HEK293 (cell line): ENCODE measurements at regions not wholly inside any gene's neighbourhood (a gene's known extent, or its start where the extent isn't known, plus 50 kb on each side); places are given as distances from the start of the nearest gene placed in this dataset.
"Not testable (repeated sequence)": the region's sequence is repeated elsewhere in the genome, so short reads cannot be mapped to it uniquely, and the experiment has no call there.

Source experiments
- CTCF ChIA-PET: fragments of 350-600 bp; formaldehyde crosslinking; extraction: SDS; loops from one replicate; lab custom pipeline; 2021; ENCODE audit warnings: antibody characterized with exemption; lab: Yijun Ruan, JAX
- POLR2A ChIA-PET: fragments of 300-600 bp; formaldehyde crosslinking; extraction: SDS; loops from one replicate; lab custom pipeline; 2020; ENCODE audit warnings: antibody characterized with exemption, inconsistent platforms; lab: Yijun Ruan, JAX
- H3K27ac ChIP-seq: fragments of 200-500 bp; sonication (Bioruptor generic); 2 replicates; pipeline ENCODE4 v1.5.1; 2014; ENCODE audit warnings: low read depth, low read length, control low read depth, inconsistent platforms; ENCODE audit errors: extremely low read depth
- H3K36me3 ChIP-seq, 2 experiments: fragments of 200-500 bp in 1 of 2; sonication (Bioruptor generic) in 1 of 2; 1 replicate in 1 of 2; 2 replicates in 1 of 2; pipeline ENCODE4 v1.5.1; 2014 to 2017; ENCODE audit warnings: inconsistent platforms in 2 of 2, low read length in 2 of 2; ENCODE audit not compliant: control insufficient read depth in 2 of 2, insufficient read depth in 1 of 2
- H3K4me1 ChIP-seq: fragments of 200-500 bp; sonication (Bioruptor generic); 2 replicates; pipeline ENCODE4 v1.5.1; 2014; ENCODE audit warnings: mild to moderate bottlenecking, low read length, inconsistent platforms; ENCODE audit not compliant: control insufficient read depth, insufficient read depth
- H3K4me3 ChIP-seq: 2 replicates; pipeline ENCODE4 v1.5.1; 2011; ENCODE audit warnings: low read depth, mild to moderate bottlenecking, control low read depth, low read length, moderate library complexity
- H3K9me3 ChIP-seq: fragments of 200-500 bp; sonication (Bioruptor generic); 2 replicates; pipeline ENCODE4 v1.5.1; 2014; ENCODE audit warnings: low read depth, low read length, inconsistent platforms; ENCODE audit not compliant: control insufficient read depth, insufficient read depth
- HIC1 ChIP-seq: fragments of 450-650 bp; formaldehyde crosslinking; IDR thresholded peaks from 2 replicates; pipeline ENCODE4 v1.5.1; 2016; ENCODE audit warnings: missing biosample characterization, missing genetic modification characterization
- INSM2 ChIP-seq: fragments of 450-650 bp; formaldehyde crosslinking; IDR thresholded peaks from 2 replicates; pipeline ENCODE4 v1.5.1; 2016; ENCODE audit warnings: missing biosample characterization, missing genetic modification characterization
- KLF7 ChIP-seq: fragments of 450-650 bp; formaldehyde crosslinking; IDR thresholded peaks from 2 replicates; pipeline ENCODE4 v1.5.1; 2016; ENCODE audit warnings: missing biosample characterization, missing genetic modification characterization, borderline replicate concordance
- OSR2 ChIP-seq: fragments of 450-650 bp; formaldehyde crosslinking; IDR thresholded peaks from 2 replicates; pipeline ENCODE4 v1.5.1; 2016; ENCODE audit warnings: missing biosample characterization, missing genetic modification characterization
- PBX3 ChIP-seq: sonication (generic); formaldehyde crosslinking; IDR thresholded peaks from 2 replicates; pipeline ENCODE4 v1.8.1; 2022; ENCODE audit warnings: mild to moderate bottlenecking, moderate library complexity, missing genetic modification reagents
- PRDM1 ChIP-seq: fragments of 450-650 bp; formaldehyde crosslinking; IDR thresholded peaks from 2 replicates; pipeline ENCODE4; 2016; ENCODE audit warnings: missing biosample characterization, missing genetic modification characterization
- REST ChIP-seq: fragments of 450-650 bp; formaldehyde crosslinking; IDR thresholded peaks from 2 replicates; pipeline ENCODE4 v1.5.1; 2016; ENCODE audit warnings: missing biosample characterization, missing genetic modification characterization
- ZBTB8A ChIP-seq: fragments of 450-650 bp; formaldehyde crosslinking; IDR thresholded peaks from 2 replicates; pipeline ENCODE4 v1.5.1; 2016; ENCODE audit warnings: missing biosample characterization, missing genetic modification characterization
- ZFP41 ChIP-seq: fragments of 450-650 bp; formaldehyde crosslinking; IDR thresholded peaks from 2 replicates; pipeline ENCODE4 v1.5.1; 2016; ENCODE audit warnings: missing biosample characterization, missing genetic modification characterization, borderline replicate concordance
- ZFP69B ChIP-seq: fragments of 450-650 bp; formaldehyde crosslinking; IDR thresholded peaks from 2 replicates; pipeline ENCODE4 v1.5.1; 2016; ENCODE audit warnings: missing biosample characterization, missing genetic modification characterization
- ZNF146 ChIP-seq: fragments of 450-650 bp; formaldehyde crosslinking; IDR thresholded peaks from 2 replicates; pipeline ENCODE4 v1.5.1; 2016; ENCODE audit warnings: missing biosample characterization, missing genetic modification characterization
- ZNF16 ChIP-seq: fragments of 450-650 bp; formaldehyde crosslinking; IDR thresholded peaks from 2 replicates; pipeline ENCODE4 v1.5.1; 2016; ENCODE audit warnings: low read depth, missing biosample characterization, missing genetic modification characterization
- ZNF280C ChIP-seq: fragments of 450-650 bp; formaldehyde crosslinking; IDR thresholded peaks from 2 replicates; pipeline ENCODE4 v1.5.1; 2016; ENCODE audit warnings: missing biosample characterization, missing genetic modification characterization
- ZNF394 ChIP-seq: fragments of 450-650 bp; formaldehyde crosslinking; IDR thresholded peaks from 2 replicates; pipeline ENCODE4 v1.5.1; 2016; ENCODE audit warnings: missing biosample characterization, missing genetic modification characterization, mild to moderate bottlenecking, moderate library complexity, borderline replicate concordance
- ZNF48 ChIP-seq: fragments of 450-650 bp; formaldehyde crosslinking; IDR thresholded peaks from 2 replicates; pipeline ENCODE4 v1.5.1; 2016; ENCODE audit warnings: missing biosample characterization, missing genetic modification characterization
- ZNF548 ChIP-seq: fragments of 450-650 bp; formaldehyde crosslinking; IDR thresholded peaks from 2 replicates; pipeline ENCODE4 v1.5.1; 2016; ENCODE audit warnings: missing biosample characterization, missing genetic modification characterization
- ZNF561 ChIP-seq: fragments of 450-650 bp; IDR thresholded peaks from 2 replicates; pipeline ENCODE4 v1.5.1; 2018; ENCODE audit warnings: missing biosample characterization, missing genetic modification characterization, borderline replicate concordance
- ZNF571 ChIP-seq: fragments of 450-650 bp; formaldehyde crosslinking; IDR thresholded peaks from 2 replicates; pipeline ENCODE4 v1.5.0; 2017; ENCODE audit warnings: missing biosample characterization, missing genetic modification characterization
- ZNF621 ChIP-seq: fragments of 450-650 bp; formaldehyde crosslinking; IDR thresholded peaks from 2 replicates; pipeline ENCODE4 v1.5.1; 2017; ENCODE audit warnings: missing biosample characterization, missing genetic modification characterization
- ZNF623 ChIP-seq: fragments of 450-650 bp; formaldehyde crosslinking; IDR thresholded peaks from 2 replicates; pipeline ENCODE4 v1.5.1; 2016; ENCODE audit warnings: missing biosample characterization, missing genetic modification characterization
- ZNF707 ChIP-seq: fragments of 450-650 bp; formaldehyde crosslinking; IDR thresholded peaks from 2 replicates; pipeline ENCODE4 v1.5.1; 2016; ENCODE audit warnings: missing biosample characterization, missing genetic modification characterization
- ZNF768 ChIP-seq: fragments of 450-650 bp; formaldehyde crosslinking; IDR thresholded peaks from 2 replicates; pipeline ENCODE4 v1.5.1; 2018; ENCODE audit warnings: missing biosample characterization, mild to moderate bottlenecking, missing genetic modification characterization
- ZNF792 ChIP-seq: fragments of 450-650 bp; formaldehyde crosslinking; IDR thresholded peaks from 2 replicates; pipeline ENCODE4 v1.5.1; 2016; ENCODE audit warnings: missing biosample characterization, missing genetic modification characterization

- H3K27ac ChIP-seq, H3K4me1 ChIP-seq, POLR2A ChIA-PET: not testable (repeated sequence)
Measured at GRCh38 chrX:137122651-137123050, 88.9 kb upstream of the GPR101 start.

GRCh38 chrX:137119049-137119448, 85.3 kb upstream of the GPR101 start:
- Histone ChIP-seq H3K4me1 (no peaks in the 10 kb centered on the region), H3K36me3 (no peaks in the 10 kb centered on the region), H3K9me3 (no peaks in the 10 kb centered on the region), H3K27ac (no peak overlapping the region), H3K4me3 (no peak overlapping the region)
- CTCF ChIA-PET: interaction anchor here (0.6 kb wide), 1 partner anchor 653 kb away, joined by 3 read pairs; no protein-coding TSS in a partner anchor
- POLR2A ChIA-PET: no interaction called here
- TF ChIP-seq OSR2 (tag by site-specific recombination) (no peak), ZNF792 (tag by site-specific recombination) (no peak), ZNF571 (tag by site-specific recombination) (no peak), ZBTB8A (tag by site-specific recombination) (no peak), ZNF768 (tag by site-specific recombination) (no peak), KLF7 (tag by site-specific recombination) (no peak), ZNF16 (tag by site-specific recombination) (no peak), PRDM1 (no peak), INSM2 (no peak), ZNF621 (tag by site-specific recombination) (no peak), ZFP41 (tag by site-specific recombination) (no peak), ZNF548 (no peak), ZNF561 (tag by site-specific recombination) (no peak)

More at GRCh38 chrX:137122651-137123050, 88.9 kb upstream of the GPR101 start:
- H3K36me3 ChIP-seq, H3K9me3 ChIP-seq, H3K4me3 ChIP-seq, CTCF ChIA-PET: not testable (repeated sequence)

GRCh38 chrX:137118536-137118935, 84.7 kb upstream of the GPR101 start:
- POLR2A ChIA-PET: no interaction called here
- no peaks in the 10 kb centered on the region for H3K36me3 ChIP-seq
- TF ChIP-seq ZNF146: no peak
- no peak for TF ChIP-seq ZFP69B (tag by site-specific recombination)
- TF ChIP-seq REST: no peak
- no peak for TF ChIP-seq ZNF280C (tag by site-specific recombination)
- no peak for TF ChIP-seq HIC1 (tag by site-specific recombination)
- TF ChIP-seq ZNF621 (tag by site-specific recombination): no peak
- TF ChIP-seq PBX3: no peak
- TF ChIP-seq ZNF623: no peak
- no peak for TF ChIP-seq ZNF707 (tag by site-specific recombination)
- TF ChIP-seq ZNF48: no peak
- TF ChIP-seq ZNF394 (tag by site-specific recombination): no peak

More at GRCh38 chrX:137118536-137118935, 84.7 kb upstream of the GPR101 start:
- H3K4me3 ChIP-seq: no peak overlapping the region
- no peaks in the 10 kb centered on the region for H3K9me3 ChIP-seq
- H3K27ac ChIP-seq: no peak overlapping the region
- CTCF ChIA-PET: interaction anchor here (0.6 kb wide), 1 partner anchor 654 kb away, joined by 3 read pairs; no protein-coding TSS in a partner anchor
- H3K4me1 ChIP-seq: no peaks in the 10 kb centered on the region
